HEK293 (cell line): ENCODE measurements at regions not wholly inside any gene's neighbourhood (a gene's known extent, or its start where the extent isn't known, plus 50 kb on each side); places are given as distances from the start of the nearest gene placed in this dataset.

Source experiments
- CTCF ChIA-PET: fragments of 350-600 bp; formaldehyde crosslinking; extraction: SDS; loops from one replicate; lab custom pipeline; 2021; ENCODE audit warnings: antibody characterized with exemption; lab: Yijun Ruan, JAX
- POLR2A ChIA-PET: fragments of 300-600 bp; formaldehyde crosslinking; extraction: SDS; loops from one replicate; lab custom pipeline; 2020; ENCODE audit warnings: antibody characterized with exemption, inconsistent platforms; lab: Yijun Ruan, JAX
- H3K27ac ChIP-seq: fragments of 200-500 bp; sonication (Bioruptor generic); 2 replicates; pipeline ENCODE4 v1.5.1; 2014; ENCODE audit warnings: low read depth, low read length, control low read depth, inconsistent platforms; ENCODE audit errors: extremely low read depth
- H3K36me3 ChIP-seq, 2 experiments: fragments of 200-500 bp in 1 of 2; sonication (Bioruptor generic) in 1 of 2; 1 replicate in 1 of 2; 2 replicates in 1 of 2; pipeline ENCODE4 v1.5.1; 2014 to 2017; ENCODE audit warnings: inconsistent platforms in 2 of 2, low read length in 2 of 2; ENCODE audit not compliant: control insufficient read depth in 2 of 2, insufficient read depth in 1 of 2
- H3K4me1 ChIP-seq: fragments of 200-500 bp; sonication (Bioruptor generic); 2 replicates; pipeline ENCODE4 v1.5.1; 2014; ENCODE audit warnings: mild to moderate bottlenecking, low read length, inconsistent platforms; ENCODE audit not compliant: control insufficient read depth, insufficient read depth
- H3K4me3 ChIP-seq: 2 replicates; pipeline ENCODE4 v1.5.1; 2011; ENCODE audit warnings: low read depth, mild to moderate bottlenecking, control low read depth, low read length, moderate library complexity
- H3K9me3 ChIP-seq: fragments of 200-500 bp; sonication (Bioruptor generic); 2 replicates; pipeline ENCODE4 v1.5.1; 2014; ENCODE audit warnings: low read depth, low read length, inconsistent platforms; ENCODE audit not compliant: control insufficient read depth, insufficient read depth
- ATF2 ChIP-seq: fragments of 450-650 bp; formaldehyde crosslinking; IDR thresholded peaks from 2 replicates; pipeline ENCODE4 v1.5.1; 2016; ENCODE audit warnings: missing biosample characterization, missing genetic modification characterization, low read depth
- BCL6B ChIP-seq: fragments of 450-650 bp; formaldehyde crosslinking; IDR thresholded peaks from 2 replicates; pipeline ENCODE4 v1.5.1; 2017; ENCODE audit warnings: missing biosample characterization, missing genetic modification characterization
- CTCF ChIP-seq: fragments of 450-650 bp; formaldehyde crosslinking; IDR thresholded peaks from 2 replicates; pipeline ENCODE4 v1.5.1; 2016; ENCODE audit warnings: missing biosample characterization, missing genetic modification characterization
- HOXA7 ChIP-seq: sonication (generic); formaldehyde crosslinking; IDR thresholded peaks from 2 replicates; pipeline ENCODE4 v1.8.1; 2022; ENCODE audit warnings: missing genetic modification reagents, borderline replicate concordance
- HOXC10 ChIP-seq: sonication (generic); formaldehyde crosslinking; IDR thresholded peaks from 2 replicates; pipeline ENCODE4 v1.8.1; 2023; ENCODE audit warnings: mild to moderate bottlenecking, missing genetic modification reagents
- MEIS1 ChIP-seq: sonication (generic); formaldehyde crosslinking; IDR thresholded peaks from 2 replicates; pipeline ENCODE4 v1.8.1; 2022; ENCODE audit warnings: missing genetic modification reagents, mild to moderate bottlenecking, borderline replicate concordance
- RBAK ChIP-seq: fragments of 450-650 bp; formaldehyde crosslinking; IDR thresholded peaks from 2 replicates; pipeline ENCODE4 v1.5.1; 2016; ENCODE audit warnings: missing biosample characterization, missing genetic modification characterization
- ZBTB17 ChIP-seq: fragments of 450-650 bp; formaldehyde crosslinking; IDR thresholded peaks from 2 replicates; pipeline ENCODE4 v1.5.1; 2016; ENCODE audit warnings: missing biosample characterization, missing genetic modification characterization
- ZBTB21 ChIP-seq: fragments of 450-650 bp; formaldehyde crosslinking; IDR thresholded peaks from 2 replicates; pipeline ENCODE4 v1.5.1; 2017; ENCODE audit warnings: missing biosample characterization, missing genetic modification characterization
- ZBTB48 ChIP-seq: fragments of 450-650 bp; formaldehyde crosslinking; IDR thresholded peaks from 2 replicates; pipeline ENCODE4 v1.5.1; 2016; ENCODE audit warnings: missing biosample characterization, missing genetic modification characterization
- ZNF121 ChIP-seq: fragments of 450-650 bp; formaldehyde crosslinking; IDR thresholded peaks from 2 replicates; pipeline ENCODE4 v1.5.1; 2016; ENCODE audit warnings: missing biosample characterization, missing genetic modification characterization
- ZNF280C ChIP-seq: fragments of 450-650 bp; formaldehyde crosslinking; IDR thresholded peaks from 2 replicates; pipeline ENCODE4 v1.5.1; 2016; ENCODE audit warnings: missing biosample characterization, missing genetic modification characterization
- ZNF324 ChIP-seq: fragments of 450-650 bp; formaldehyde crosslinking; IDR thresholded peaks from 2 replicates; pipeline ENCODE4 v1.5.1; 2016; ENCODE audit warnings: missing biosample characterization, missing genetic modification characterization
- ZNF433 ChIP-seq: fragments of 450-650 bp; formaldehyde crosslinking; IDR thresholded peaks from 2 replicates; pipeline ENCODE4 v1.5.1; 2016; ENCODE audit warnings: missing biosample characterization, missing genetic modification characterization, low read depth
- ZNF544 ChIP-seq: fragments of 450-650 bp; formaldehyde crosslinking; IDR thresholded peaks from 2 replicates; pipeline ENCODE4 v1.5.0; 2017; ENCODE audit warnings: missing biosample characterization, missing genetic modification characterization
- ZNF596 ChIP-seq: fragments of 450-650 bp; IDR thresholded peaks from 2 replicates; pipeline ENCODE4 v1.5.0; 2018; ENCODE audit warnings: missing biosample characterization, mild to moderate bottlenecking, missing genetic modification characterization, moderate library complexity
- ZNF600 ChIP-seq: fragments of 450-650 bp; formaldehyde crosslinking; IDR thresholded peaks from 2 replicates; pipeline ENCODE4 v1.5.1; 2016; ENCODE audit warnings: missing biosample characterization, missing genetic modification characterization
- ZNF629 ChIP-seq: fragments of 450-650 bp; formaldehyde crosslinking; IDR thresholded peaks from 2 replicates; pipeline ENCODE4 v1.5.1; 2017; ENCODE audit warnings: missing biosample characterization, missing genetic modification characterization
- ZNF692 ChIP-seq: fragments of 450-650 bp; formaldehyde crosslinking; IDR thresholded peaks from 2 replicates; pipeline ENCODE4 v1.5.1; 2016; ENCODE audit warnings: missing biosample characterization, missing genetic modification characterization
- ZNF704 ChIP-seq: fragments of 450-650 bp; formaldehyde crosslinking; IDR thresholded peaks from 2 replicates; pipeline ENCODE4 v1.5.1; 2016; ENCODE audit warnings: missing biosample characterization, missing genetic modification characterization
- ZNF830 ChIP-seq: fragments of 450-650 bp; IDR thresholded peaks from 2 replicates; pipeline ENCODE4 v1.5.0; 2018; ENCODE audit warnings: missing biosample characterization, missing genetic modification characterization, low read depth, mild to moderate bottlenecking, moderate library complexity
- ZSCAN18 ChIP-seq: fragments of 450-650 bp; formaldehyde crosslinking; IDR thresholded peaks from 2 replicates; pipeline ENCODE4 v1.5.1; 2016; ENCODE audit warnings: missing biosample characterization, missing genetic modification characterization

- Histone ChIP-seq H3K27ac (no peak overlapping the region), H3K4me3 (no peak overlapping the region), H3K9me3 (no peaks in the 10 kb centered on the region), H3K4me1 (no peaks in the 10 kb centered on the region), H3K36me3 (no peaks in the 10 kb centered on the region)
- CTCF ChIA-PET = no interaction called here
- TF ChIP-seq ZBTB48 = no peak
- no peak for TF ChIP-seq ZSCAN18 (tag by site-specific recombination)
- TF ChIP-seq ZNF324 (tag by site-specific recombination) = no peak
- no peak for TF ChIP-seq ZNF692 (tag by site-specific recombination)
- TF ChIP-seq RBAK = no peak
- no peak for TF ChIP-seq ZNF830 (tag by site-specific recombination)
- TF ChIP-seq ZNF433 = no peak
- no peak for TF ChIP-seq ZNF544
- TF ChIP-seq ZBTB17 (tag by site-specific recombination) = no peak
- TF ChIP-seq HOXA7 (CRISPR knock-in tag) = no peak
- TF ChIP-seq ZNF280C (tag by site-specific recombination) = no peak
- TF ChIP-seq ZNF596 (tag by site-specific recombination) = no peak
- no peak for TF ChIP-seq ZBTB21 (tag by site-specific recombination)
- no peak for TF ChIP-seq HOXC10
- no peak for TF ChIP-seq ZNF704 (tag by site-specific recombination)
- POLR2A ChIA-PET = no interaction called here
Measured at GRCh38 chr13:64362564-64362963, 2867.6 kb downstream of the PCDH9 start.

- no peaks in the 10 kb centered on the region for H3K4me1 ChIP-seq
- ChIA-PET POLR2A (no interaction called here), CTCF (no interaction called here)
- no peak for TF ChIP-seq ZNF629 (tag by site-specific recombination)
- no peaks in the 10 kb centered on the region for H3K9me3 ChIP-seq
- no peaks in the 10 kb centered on the region for H3K36me3 ChIP-seq
- H3K27ac ChIP-seq = no peak overlapping the region
- no peak overlapping the region for H3K4me3 ChIP-seq
Measured at GRCh38 chr13:64347664-64348063, 2882.5 kb downstream of the PCDH9 start.

GRCh38 chr13:64339373-64340063 is 2890.6 kb downstream of the PCDH9 start:
- Histone ChIP-seq H3K27ac (no peak overlapping the region), H3K9me3 (no peaks in the 10 kb centered on the region), H3K4me1 (no peaks in the 10 kb centered on the region), H3K4me3 (no peak overlapping the region), H3K36me3 (no peaks in the 10 kb centered on the region)
- ChIA-PET POLR2A (no interaction called here), CTCF (no interaction called here)
- TF ChIP-seq CTCF (tag by site-specific recombination) = no peak
- no peak for TF ChIP-seq MEIS1 (CRISPR knock-in tag)
- no peak for TF ChIP-seq ZNF121 (tag by site-specific recombination)
- TF ChIP-seq BCL6B = no peak
- no peak for TF ChIP-seq ATF2 (tag by site-specific recombination)
- no peak for TF ChIP-seq ZNF600 (tag by site-specific recombination)
